OCI-M2 (cell line): ENCODE measurements at regions not wholly inside any gene's neighbourhood (a gene's known extent, or its start where the extent isn't known, plus 50 kb on each side); places are given as distances from the start of the nearest gene placed in this dataset.

Source experiments
- DNase-seq: peaks from one replicate; lab custom pipeline; 2025; ENCODE audit not compliant: unreplicated experiment; lab: John Stamatoyannopoulos, UW

- no peak for DNase-seq
Observed at GRCh38 chrX:130974323-130974722, 71.3 kb upstream of the ENOX2 start.

- DNase-seq = peak; percentile 29
Observed at GRCh38 chrX:130975947-130976346, 72.9 kb upstream of the ENOX2 start.

- no peak for DNase-seq
Observed at GRCh38 chrX:130981836-130982235, 76.3 kb upstream of the ARHGAP36 start.

- DNase-seq = no peak
Observed at GRCh38 chrX:130984782-130985181, 73.4 kb upstream of the ARHGAP36 start.

GRCh38 chrX:130987241-130987640 is 70.9 kb upstream of the ARHGAP36 start:
- no peak for DNase-seq

GRCh38 chrX:130990723-130991122 is 67.4 kb upstream of the ARHGAP36 start:
- DNase-seq = no peak

- DNase-seq = no peak
Observed at GRCh38 chrX:130994671-130995070, 63.5 kb upstream of the ARHGAP36 start.

- DNase-seq = no peak
Observed at GRCh38 chrX:130995439-130995838, 62.7 kb upstream of the ARHGAP36 start.

GRCh38 chrX:130997314-130997713 is 60.8 kb upstream of the ARHGAP36 start:
- DNase-seq = no peak

- no peak for DNase-seq
Observed at GRCh38 chrX:130999360-130999759, 58.8 kb upstream of the ARHGAP36 start.
